Activated CD4-positive, alpha-beta T cell treated with anti-CD3 and anti-CD28 coated beads, Interleukin-2, amount 10 ng/mL, durations not matched to agents 7 days and 5 days (primary cell): ENCODE measurements at regions not wholly inside any gene's neighbourhood (a gene's known extent, or its start where the extent isn't known, plus 50 kb on each side); places are given as distances from the start of the nearest gene placed in this dataset.

Experiments
- CTCF ChIA-PET: fragments of 350-600 bp; sonication (Branson Sonifier 250); formaldehyde crosslinking; loops from one replicate; lab custom pipeline; 2021; ENCODE audit warnings: antibody characterized with exemption; lab: Charles Lee
- POLR2A ChIA-PET: fragments of 350-600 bp; sonication (Branson Sonifier 250); formaldehyde crosslinking; loops from one replicate; lab custom pipeline; 2021; ENCODE audit warnings: antibody characterized with exemption; lab: Charles Lee
- DNase-seq: peaks from one replicate; pipeline ENCODE4 v3.0.0-alpha.2; 2020
- H3K27ac Mint-ChIP-seq: one replicate; pipeline ENCODE4 v1.8.0; 2021; ENCODE audit warnings: mild to moderate bottlenecking, moderate library complexity, mixed read lengths
- H3K27me3 Mint-ChIP-seq: one replicate; pipeline ENCODE4 v1.8.0; 2021; ENCODE audit warnings: mixed read lengths
- H3K36me3 Mint-ChIP-seq: one replicate; pipeline ENCODE4 v1.8.0; 2021; ENCODE audit warnings: low read depth, mixed read lengths
- H3K4me1 Mint-ChIP-seq: one replicate; pipeline ENCODE4 v1.8.0; 2021; ENCODE audit warnings: mixed read lengths
- H3K4me3 Mint-ChIP-seq: one replicate; pipeline ENCODE4 v1.8.0; 2021; ENCODE audit warnings: mild to moderate bottlenecking, moderate library complexity, mixed read lengths
- H3K9me3 Mint-ChIP-seq: one replicate; pipeline ENCODE4 v1.8.0; 2021; ENCODE audit warnings: mixed read lengths

DNA sequence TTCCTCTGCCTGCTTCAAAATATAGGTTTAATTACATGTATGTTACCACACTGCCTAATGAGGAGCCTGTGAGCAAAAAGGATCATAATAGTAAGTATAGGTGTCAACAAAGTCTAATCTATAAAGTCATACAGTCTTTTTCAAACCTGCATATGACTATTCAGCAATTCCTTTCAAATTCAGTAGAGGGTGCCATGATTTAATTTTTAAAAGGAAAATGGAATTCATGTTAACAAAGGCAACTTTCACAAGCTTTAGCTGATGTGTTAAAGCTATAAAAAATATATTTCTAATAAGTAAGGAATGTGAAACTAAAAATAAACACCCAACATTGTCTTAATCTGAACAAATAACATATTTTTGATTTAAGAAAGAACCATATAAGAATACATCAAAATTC lies 52.1 kb downstream of the MPP7 start:
- Mint-ChIP-seq H3K4me1 (peaks cover 21% of the 10 kb centered on the region), H3K27ac (no peak overlapping the region), H3K36me3 (peaks cover under 1% of the 10 kb centered on the region), H3K9me3 (no peaks in the 10 kb centered on the region), H3K4me3 (no peak overlapping the region), H3K27me3 (no peaks in the 10 kb centered on the region)
- DNase-seq, result no peak
- CTCF ChIA-PET, result interaction anchor here (0.7 to 7.1 kb wide), 2 partner anchors 13 to 131 kb away, joined by 3 to 30 read pairs; no protein-coding TSS in a partner anchor
- POLR2A ChIA-PET, result interaction anchor here (0.6 kb wide), 1 partner anchor 85 kb away, joined by 3 read pairs; no protein-coding TSS in a partner anchor

DNA sequence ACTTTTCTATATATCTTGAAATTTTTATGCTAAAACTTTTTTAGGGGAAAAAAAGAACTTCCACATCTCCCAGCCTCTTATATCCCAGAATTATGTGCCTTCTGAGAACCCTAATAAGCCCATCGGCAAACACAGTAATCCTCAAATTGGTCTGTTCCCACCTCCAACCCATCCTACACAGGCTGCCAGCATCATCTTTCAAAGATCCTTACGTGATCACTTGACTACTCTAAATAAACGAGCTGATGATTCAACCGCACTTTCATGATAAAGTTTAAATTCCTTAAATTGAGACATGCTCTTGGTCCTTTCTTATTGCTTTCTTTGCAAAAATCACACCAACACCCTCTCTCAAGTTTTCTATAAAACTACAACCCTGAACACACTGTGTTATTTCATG lies 52.5 kb downstream of the MPP7 start:
- Mint-ChIP-seq H3K9me3 (no peaks in the 10 kb centered on the region), H3K27me3 (no peaks in the 10 kb centered on the region), H3K27ac (no peak overlapping the region), H3K4me1 (peaks cover 23% of the 10 kb centered on the region), H3K36me3 (peaks cover 3% of the 10 kb centered on the region), H3K4me3 (no peak overlapping the region)
- DNase-seq, result no peak
- POLR2A ChIA-PET, result no interaction called here
- CTCF ChIA-PET, result interaction anchor here (0.7 to 7.1 kb wide), 2 partner anchors 13 to 131 kb away, joined by 3 to 30 read pairs; no protein-coding TSS in a partner anchor

DNA sequence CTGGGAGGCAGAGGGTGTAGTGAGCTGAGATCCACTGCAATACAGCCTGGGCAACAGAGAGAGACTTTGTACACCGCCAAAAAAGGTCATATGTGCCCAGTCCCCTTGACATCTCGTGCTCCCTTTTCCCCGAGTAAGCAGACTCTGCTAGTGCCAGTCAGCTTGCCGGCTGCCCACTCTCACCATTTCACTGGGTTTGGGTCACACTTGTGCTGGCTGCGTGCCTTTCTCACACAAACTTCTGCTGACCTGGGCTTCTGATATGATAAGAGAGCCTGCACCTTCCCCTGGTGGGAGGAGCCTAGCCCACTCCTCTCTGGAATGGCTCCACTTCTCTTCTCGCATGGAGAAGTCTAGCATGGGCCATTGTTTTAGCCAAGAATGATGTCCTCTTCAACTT lies 53.4 kb downstream of the MPP7 start:
- Mint-ChIP-seq H3K27ac (no peak overlapping the region), H3K4me3 (no peak overlapping the region), H3K4me1 (peaks cover 25% of the 10 kb centered on the region), H3K9me3 (no peaks in the 10 kb centered on the region), H3K36me3 (peaks cover 3% of the 10 kb centered on the region), H3K27me3 (no peaks in the 10 kb centered on the region)
- POLR2A ChIA-PET, result no interaction called here
- no peak for DNase-seq
- CTCF ChIA-PET, result interaction anchor here (7.1 kb wide), 1 partner anchor 132 kb away, joined by 30 read pairs; no protein-coding TSS in a partner anchor

DNA sequence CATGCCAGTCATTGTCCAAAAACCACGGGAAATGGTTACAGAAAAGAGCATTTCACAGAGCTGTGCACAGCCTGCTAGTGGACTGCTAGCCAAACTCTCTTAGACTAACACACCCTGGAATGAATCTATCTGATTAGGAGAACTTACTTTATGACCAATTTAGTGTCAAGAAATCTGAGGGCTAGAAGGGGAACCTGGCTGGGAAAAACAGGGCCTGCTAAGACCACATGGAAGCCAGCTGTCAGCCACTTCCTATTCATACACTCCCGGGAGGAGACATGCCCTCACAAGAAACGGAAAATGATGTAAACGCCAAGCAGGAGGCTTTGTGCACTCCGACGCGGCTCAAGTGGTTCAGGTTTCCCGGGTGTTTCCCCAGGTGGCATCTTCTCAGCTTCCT lies 54.8 kb downstream of the MPP7 start:
- Mint-ChIP-seq H3K4me3 (no peak overlapping the region), H3K9me3 (no peaks in the 10 kb centered on the region), H3K27ac (no peak overlapping the region), H3K36me3 (peaks cover 3% of the 10 kb centered on the region), H3K4me1 (peaks cover 29% of the 10 kb centered on the region), H3K27me3 (no peaks in the 10 kb centered on the region)
- ChIA-PET POLR2A (no interaction called here), CTCF (interaction anchor here (7.1 kb wide), 1 partner anchor 133 kb away, joined by 30 read pairs; no protein-coding TSS in a partner anchor)
- no peak for DNase-seq

GRCh38 chr10:28246023-28246422 lies 56.8 kb downstream of the MPP7 start:
- Mint-ChIP-seq H3K9me3 (no peaks in the 10 kb centered on the region), H3K4me3 (no peak overlapping the region), H3K4me1 (peaks cover 31% of the 10 kb centered on the region), H3K27me3 (no peaks in the 10 kb centered on the region), H3K36me3 (peaks cover 3% of the 10 kb centered on the region), H3K27ac (no peak overlapping the region)
- POLR2A ChIA-PET, result no interaction called here
- DNase-seq, result no peak
- CTCF ChIA-PET, result interaction anchor here (0.6 to 7.1 kb wide), 3 partner anchors 135 to 164 kb away, joined by 3 to 30 read pairs (median 3); no protein-coding TSS in a partner anchor

DNA sequence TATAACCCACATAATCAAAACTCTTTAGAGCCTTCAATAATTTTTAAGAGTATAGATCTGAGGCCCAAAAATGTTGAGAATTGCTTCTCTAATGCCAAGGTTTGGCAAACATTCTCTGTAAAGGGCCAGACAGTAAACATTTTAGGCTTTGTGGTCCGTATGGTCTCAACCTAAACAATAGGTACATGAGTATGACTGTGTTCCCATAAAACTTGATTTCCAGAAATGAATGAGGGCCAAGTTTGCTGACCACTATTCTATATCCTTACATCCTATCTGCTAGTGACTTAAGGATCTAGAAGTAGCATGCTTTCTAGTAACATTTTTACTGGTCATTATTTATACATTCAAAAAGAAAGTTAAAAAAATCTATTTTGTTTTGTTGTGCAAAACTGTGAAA lies 58.9 kb downstream of the MPP7 start:
- Mint-ChIP-seq H3K4me3 (no peak overlapping the region), H3K9me3 (no peaks in the 10 kb centered on the region), H3K36me3 (peaks cover 3% of the 10 kb centered on the region), H3K27ac (no peak overlapping the region), H3K27me3 (no peaks in the 10 kb centered on the region), H3K4me1 (peaks cover 31% of the 10 kb centered on the region)
- ChIA-PET POLR2A (no interaction called here), CTCF (no interaction called here)
- DNase-seq, result no peak

GRCh38 chr10:28242555-28243204 lies 60.2 kb downstream of the MPP7 start:
- Mint-ChIP-seq H3K36me3 (peaks cover 3% of the 10 kb centered on the region), H3K9me3 (no peaks in the 10 kb centered on the region), H3K27me3 (no peaks in the 10 kb centered on the region), H3K27ac (no peak overlapping the region), H3K4me1 (peaks cover 21% of the 10 kb centered on the region), H3K4me3 (no peak overlapping the region)
- CTCF ChIA-PET, result interaction anchor here (0.6 kb wide), 1 partner anchor 733 kb away, joined by 3 read pairs; no protein-coding TSS in a partner anchor
- POLR2A ChIA-PET, result no interaction called here
- DNase-seq, result no peak

GRCh38 chr10:28241741-28242399 lies 61.0 kb downstream of the MPP7 start:
- Mint-ChIP-seq H3K4me1 (peaks cover 18% of the 10 kb centered on the region), H3K4me3 (no peak overlapping the region), H3K27me3 (no peaks in the 10 kb centered on the region), H3K27ac (no peak overlapping the region), H3K36me3 (peaks cover 3% of the 10 kb centered on the region), H3K9me3 (no peaks in the 10 kb centered on the region)
- POLR2A ChIA-PET, result no interaction called here
- DNase-seq, result peak; percentile 63
- CTCF ChIA-PET, result interaction anchor here (0.6 to 0.7 kb wide), 3 partner anchors 63 to 586 kb away, joined by 3 to 4 read pairs (median 3); no protein-coding TSS in a partner anchor

DNA sequence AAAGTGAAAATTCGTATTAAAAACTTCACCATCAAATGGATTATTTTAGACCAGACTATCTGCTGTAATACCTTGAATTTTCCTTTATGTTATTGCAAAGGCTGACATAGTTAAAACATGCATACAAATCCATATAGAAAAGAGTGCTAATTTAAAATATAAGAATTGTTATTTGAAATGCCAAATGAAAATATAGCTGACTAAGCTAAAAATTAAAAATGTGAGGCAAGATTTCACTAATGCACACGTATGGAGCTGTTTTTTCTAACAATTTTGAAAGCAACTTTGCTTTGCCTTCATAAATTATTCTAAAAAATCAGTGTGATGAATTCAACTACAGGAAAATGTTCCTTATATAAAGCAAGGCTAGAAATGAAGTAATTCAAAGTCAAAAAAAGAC lies 62.5 kb downstream of the MPP7 start:
- no peaks in the 10 kb centered on the region for H3K27me3 Mint-ChIP-seq
- CTCF ChIA-PET, result no interaction called here
- H3K9me3 Mint-ChIP-seq, result no peaks in the 10 kb centered on the region
- no peak overlapping the region for H3K27ac Mint-ChIP-seq
- H3K36me3 Mint-ChIP-seq, result no peaks in the 10 kb centered on the region
- no peak overlapping the region for H3K4me3 Mint-ChIP-seq
- DNase-seq, result no peak
- POLR2A ChIA-PET, result no interaction called here
- peaks cover 9% of the 10 kb centered on the region for H3K4me1 Mint-ChIP-seq

GRCh38 chr10:28236591-28236990 lies 66.3 kb downstream of the MPP7 start:
- Mint-ChIP-seq H3K36me3 (peaks cover 4% of the 10 kb centered on the region), H3K4me3 (no peak overlapping the region), H3K27me3 (no peaks in the 10 kb centered on the region), H3K9me3 (no peaks in the 10 kb centered on the region), H3K27ac (no peak overlapping the region), H3K4me1 (no peaks in the 10 kb centered on the region)
- ChIA-PET POLR2A (no interaction called here), CTCF (no interaction called here)
- DNase-seq, result no peak

DNA sequence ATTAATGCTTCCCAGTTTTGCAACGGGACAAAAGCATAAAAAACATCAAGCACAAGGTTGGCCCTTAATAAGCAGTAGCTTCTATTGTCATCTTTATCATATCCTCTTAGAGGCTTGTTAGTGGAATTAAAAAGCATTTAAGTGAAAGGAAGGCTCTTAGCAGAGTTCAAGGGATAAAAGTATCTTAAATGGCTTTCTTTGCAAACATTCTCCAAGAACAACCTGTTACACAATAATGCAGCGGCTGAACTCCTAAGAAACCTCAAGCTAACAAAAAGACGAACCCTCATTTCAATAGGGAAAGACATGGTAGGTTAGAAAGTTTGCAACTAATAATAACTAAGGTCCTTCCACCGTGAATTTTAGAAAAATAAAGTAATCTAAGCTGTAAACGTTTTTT lies 82.1 kb downstream of the MPP7 start:
- ChIA-PET CTCF (no interaction called here), POLR2A (no interaction called here)
- no peak overlapping the region for H3K27ac Mint-ChIP-seq
- H3K4me3 Mint-ChIP-seq, result no peak overlapping the region
- H3K36me3 Mint-ChIP-seq, result no peaks in the 10 kb centered on the region
- no peaks in the 10 kb centered on the region for H3K9me3 Mint-ChIP-seq
- H3K27me3 Mint-ChIP-seq, result no peaks in the 10 kb centered on the region
- no peak for DNase-seq
- H3K4me1 Mint-ChIP-seq, result peaks cover 11% of the 10 kb centered on the region

GRCh38 chr10:28219251-28219650 lies 83.6 kb downstream of the MPP7 start:
- POLR2A ChIA-PET, result no interaction called here

DNA sequence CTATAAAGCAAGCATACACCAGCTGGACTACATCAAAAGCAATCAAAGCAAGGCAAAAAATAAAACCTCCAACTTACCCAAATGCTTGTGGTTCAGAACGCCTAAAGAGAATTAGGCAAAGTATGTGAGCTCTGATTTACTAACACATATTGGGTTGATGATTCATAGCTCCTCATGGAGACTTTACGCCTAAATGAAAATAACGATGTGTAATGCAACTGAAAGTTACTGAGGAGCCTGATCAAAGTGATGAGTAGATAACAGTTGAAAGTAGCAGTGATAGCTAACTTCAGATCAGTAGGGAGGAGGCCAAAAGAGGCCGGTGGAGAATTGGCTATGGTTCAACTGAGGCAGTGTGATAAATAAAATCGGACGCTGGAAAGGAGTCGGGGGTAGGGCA lies 85.0 kb downstream of the MPP7 start:
- POLR2A ChIA-PET, result no interaction called here
- peaks cover 11% of the 10 kb centered on the region for H3K4me1 Mint-ChIP-seq
- DNase-seq, result no peak
- H3K27ac Mint-ChIP-seq, result no peak overlapping the region
- H3K9me3 Mint-ChIP-seq, result no peaks in the 10 kb centered on the region
- no peaks in the 10 kb centered on the region for H3K27me3 Mint-ChIP-seq
- H3K4me3 Mint-ChIP-seq, result no peak overlapping the region
- CTCF ChIA-PET, result interaction anchor here (1.0 kb wide), 1 partner anchor 38 kb away, joined by 3 read pairs; no protein-coding TSS in a partner anchor
- no peaks in the 10 kb centered on the region for H3K36me3 Mint-ChIP-seq

More at GRCh38 chr10:28219251-28219650, 83.6 kb downstream of the MPP7 start:
- peaks cover 11% of the 10 kb centered on the region for H3K4me1 Mint-ChIP-seq
- no peaks in the 10 kb centered on the region for H3K36me3 Mint-ChIP-seq
- no peak for DNase-seq
- no peaks in the 10 kb centered on the region for H3K9me3 Mint-ChIP-seq
- H3K4me3 Mint-ChIP-seq, result no peak overlapping the region
- no peaks in the 10 kb centered on the region for H3K27me3 Mint-ChIP-seq
- H3K27ac Mint-ChIP-seq, result no peak overlapping the region
- CTCF ChIA-PET, result no interaction called here
